HCT116 (cell line): ENCODE measurements at regions not wholly inside any gene's neighbourhood (a gene's known extent, or its start where the extent isn't known, plus 50 kb on each side); places are given as distances from the start of the nearest gene placed in this dataset.
"Not testable (repeated sequence)": the region's sequence is repeated elsewhere in the genome, so short reads cannot be mapped to it uniquely, and the experiment has no call there.

Experiments
- ATAC-seq: fragments of 200-7000 bp; cut with Tn5 transposase; 2 replicates; pipeline ENCODE4 v1.9.1; 2020; ENCODE audit warnings: mild to moderate bottlenecking, moderate library complexity
- BruUV-seq: library from RNA; stranded (reverse); fragments of 400-500 nt; replicated peaks from 2 replicates; lab custom pipeline; 2021; lab: Mats Ljungman, UMichigan
- CTCF ChIA-PET: fragments of 300-600 bp; sonication (Branson Sonifier 250); formaldehyde crosslinking; loops from one replicate; lab custom pipeline; 2021; ENCODE audit warnings: antibody characterized with exemption; lab: Charles Lee
- POLR2A ChIA-PET: fragments of 300-600, 350-600 bp; sonication (Branson Sonifier 250); formaldehyde crosslinking; loops from one replicate; lab custom pipeline; 2021; ENCODE audit warnings: antibody characterized with exemption; lab: Charles Lee
- RAD21 ChIA-PET, 2 experiments: fragments of 300-600 bp; sonication (Branson Sonifier 250); formaldehyde crosslinking; loops; one replicate each; lab custom pipeline; 2023; ENCODE audit warnings: low total read pairs in 2 of 2; ENCODE audit not compliant: uncharacterized antibody in 2 of 2, unreplicated experiment in 2 of 2, low non-redundant PET in 1 of 2; lab: Charles Lee
- DNase-seq: peaks from one replicate; pipeline ENCODE4 v3.0.0-alpha.2; 2010; ENCODE audit warnings: low read depth, low spot score
- H2AFZ ChIP-seq: fragments of 200-600 bp; shearing (Covaris generic), sonication (generic); 2 replicates; pipeline ENCODE4 v1.6.1; 2017; ENCODE audit warnings: low read depth, mixed run types, mixed read lengths, antibody characterized with exemption, low read length; ENCODE audit not compliant: poor library complexity, severe bottlenecking
- H3K27ac ChIP-seq: 2 replicates; pipeline ENCODE4 v1.5.1; 2012; ENCODE audit warnings: low read depth, low read length
- H3K27me3 ChIP-seq: fragments of 200-600 bp; sonication (generic); 2 replicates; pipeline ENCODE4 v1.6.1; 2016; ENCODE audit warnings: mixed run types, low read length, mixed read lengths; ENCODE audit not compliant: insufficient read depth
- H3K36me3 ChIP-seq, 2 experiments: fragments of 200-500 bp in 1 of 2; fragments of 200-600 bp in 1 of 2; sonication (Bioruptor generic) in 1 of 2; sonication (generic) in 1 of 2; 2 replicates each; pipeline versions ENCODE4 v1.5.1 to v1.6.1; 2014 to 2016; ENCODE audit warnings: low read length in 2 of 2, inconsistent platforms in 1 of 2, mixed read lengths in 1 of 2, mixed run types in 1 of 2; ENCODE audit not compliant: insufficient read depth in 2 of 2, control insufficient read depth in 1 of 2
- H3K4me1 ChIP-seq, 2 experiments: fragments of 200-600 bp in 1 of 2; sonication (generic) in 1 of 2; 2 replicates each; pipeline versions ENCODE4 v1.5.1 to v1.6.1; 2012 to 2017; ENCODE audit warnings: low read length in 2 of 2, inconsistent platforms in 1 of 2, mild to moderate bottlenecking in 1 of 2, mixed read lengths in 1 of 2, mixed run types in 1 of 2, moderate library complexity in 1 of 2; ENCODE audit not compliant: insufficient read depth in 2 of 2, control insufficient read depth in 1 of 2
- H3K4me2 ChIP-seq: fragments of 200-600 bp; sonication (generic); 2 replicates; pipeline ENCODE4 v1.6.1; 2017; ENCODE audit warnings: mixed run types, low read length, mixed read lengths
- H3K4me3 ChIP-seq, 2 experiments: fragments of 200-600 bp in 1 of 2; sonication (generic) in 1 of 2; replicated peaks in 1 of 2; 2 replicates each; pipeline ENCODE4 v1.5.1; 2011 to 2016; ENCODE audit warnings: low read length in 2 of 2, control low read depth in 1 of 2, low read depth in 1 of 2, mild to moderate bottlenecking in 1 of 2, mixed read lengths in 1 of 2, mixed run types in 1 of 2
- H3K79me2 ChIP-seq: fragments of 200-600 bp; sonication (generic); 2 replicates; pipeline ENCODE4 v1.6.1; 2017; ENCODE audit warnings: mild to moderate bottlenecking, mixed run types, low read length, moderate library complexity, mixed read lengths; ENCODE audit not compliant: insufficient read depth
- H3K9ac ChIP-seq: fragments of 200-600 bp; sonication (generic); 2 replicates; pipeline ENCODE4 v1.6.1; 2016; ENCODE audit warnings: low read length, mixed read lengths
- H3K9me2 ChIP-seq: fragments of 200-600 bp; sonication (generic), shearing (Covaris generic); 2 replicates; pipeline ENCODE4 v1.6.1; 2017; ENCODE audit warnings: mixed run types, mild to moderate bottlenecking, moderate library complexity; ENCODE audit not compliant: insufficient read depth
- H3K9me3 ChIP-seq, 2 experiments: fragments of 200-500 bp in 1 of 2; fragments of 200-600 bp in 1 of 2; sonication (Bioruptor generic) in 1 of 2; sonication (generic) in 1 of 2; 2 replicates each; pipeline ENCODE4 v1.6.1; 2014 to 2017; ENCODE audit warnings: low read length in 2 of 2, mixed read lengths in 2 of 2, inconsistent platforms in 1 of 2, low read depth in 1 of 2, mild to moderate bottlenecking in 1 of 2, mixed run types in 1 of 2, moderate library complexity in 1 of 2; ENCODE audit not compliant: control insufficient read depth in 1 of 2, insufficient read depth in 1 of 2
- H4K20me1 ChIP-seq: fragments of 200-600 bp; sonication (generic), shearing (Covaris generic); 2 replicates; pipeline ENCODE4 v1.6.1; 2017; ENCODE audit warnings: mixed run types, mild to moderate bottlenecking, moderate library complexity; ENCODE audit not compliant: insufficient read depth
- EZH2phosphoT487 ChIP-seq: fragments of 200-600 bp; IDR thresholded peaks from 2 replicates; pipeline ENCODE4 v1.6.1; 2018; ENCODE audit warnings: antibody characterized with exemption, borderline replicate concordance
- POLR2A ChIP-seq: IDR thresholded peaks from 2 replicates; pipeline ENCODE4 v1.7.0; 2011; ENCODE audit warnings: borderline replicate concordance; ENCODE audit not compliant: insufficient read depth, insufficient read length; ENCODE audit errors: extremely low read depth
- POLR2AphosphoS5 ChIP-seq: IDR thresholded peaks from 2 replicates; pipeline ENCODE4 v1.6.1; 2011; ENCODE audit warnings: mild to moderate bottlenecking, low read depth, low read length, moderate library complexity
- RAD21 ChIP-seq: IDR thresholded peaks from 2 replicates; pipeline ENCODE4 v1.6.1; 2012; ENCODE audit warnings: low read depth, mild to moderate bottlenecking
- SRF ChIP-seq: IDR thresholded peaks from 2 replicates; pipeline ENCODE4 v1.6.1; 2012; ENCODE audit warnings: low read depth
- TCF7L2 ChIP-seq: IDR thresholded peaks from 2 replicates; pipeline ENCODE4 v1.7.0; 2011; ENCODE audit warnings: borderline replicate concordance, inconsistent platforms; ENCODE audit not compliant: insufficient read depth, insufficient read length; ENCODE audit errors: extremely low read depth
- intact Hi-C: fragments of 100-400 bp; cut with micrococcal nuclease; formaldehyde crosslinking; loops from 2 replicates; pipeline ENCODE4 v1.10.0; 2022
- TF ChIP-seq, protein P1 (sequence below): IDR thresholded peaks from 2 replicates; pipeline ENCODE4 v1.6.1; 2011; ENCODE audit warnings: mild to moderate bottlenecking, low read length, moderate library complexity; ENCODE audit not compliant: insufficient replicate concordance; ENCODE audit errors: extremely low read depth

DNA sequence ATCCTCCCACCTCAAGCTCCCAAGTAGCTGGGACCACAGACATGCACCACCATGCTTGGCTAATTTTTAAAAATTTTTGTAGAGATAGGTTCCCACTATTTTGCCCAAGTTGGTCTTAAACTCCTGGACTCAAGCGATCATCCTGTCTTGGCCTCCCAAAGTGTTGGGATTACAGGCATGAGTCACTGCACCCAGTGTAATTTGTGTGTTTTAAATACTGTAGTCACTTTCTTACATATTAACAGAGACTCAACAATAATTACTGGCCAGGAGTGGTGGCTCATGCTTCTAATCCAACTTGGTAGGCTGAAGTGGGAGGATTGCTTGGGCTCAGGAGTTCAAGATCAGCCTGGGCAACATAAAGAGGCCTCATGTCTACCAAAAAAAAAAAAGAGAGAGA lies 293.0 kb downstream of the RDH14 start:
- Histone ChIP-seq H4K20me1 (no peaks in the 10 kb centered on the region), H3K36me3 (no peaks in the 10 kb centered on the region), H3K4me2 (no peak overlapping the region), H3K27ac (no peak overlapping the region), H3K4me3 (no peak overlapping the region), H3K4me1 (no peaks in the 10 kb centered on the region), H3K9me3 (no peaks in the 10 kb centered on the region), H3K27me3 (no peaks in the 10 kb centered on the region), H2AFZ (no peak overlapping the region), H3K9ac (no peak overlapping the region), H3K9me2 (no peaks in the 10 kb centered on the region), H3K79me2 (no peaks in the 10 kb centered on the region)
- TF ChIP-seq EZH2phosphoT487 (no peak), RAD21 (no peak), TCF7L2 (no peak), POLR2AphosphoS5 (no peak), POLR2A (no peak), SRF (no peak)
- TF ChIP-seq, protein P1, sequence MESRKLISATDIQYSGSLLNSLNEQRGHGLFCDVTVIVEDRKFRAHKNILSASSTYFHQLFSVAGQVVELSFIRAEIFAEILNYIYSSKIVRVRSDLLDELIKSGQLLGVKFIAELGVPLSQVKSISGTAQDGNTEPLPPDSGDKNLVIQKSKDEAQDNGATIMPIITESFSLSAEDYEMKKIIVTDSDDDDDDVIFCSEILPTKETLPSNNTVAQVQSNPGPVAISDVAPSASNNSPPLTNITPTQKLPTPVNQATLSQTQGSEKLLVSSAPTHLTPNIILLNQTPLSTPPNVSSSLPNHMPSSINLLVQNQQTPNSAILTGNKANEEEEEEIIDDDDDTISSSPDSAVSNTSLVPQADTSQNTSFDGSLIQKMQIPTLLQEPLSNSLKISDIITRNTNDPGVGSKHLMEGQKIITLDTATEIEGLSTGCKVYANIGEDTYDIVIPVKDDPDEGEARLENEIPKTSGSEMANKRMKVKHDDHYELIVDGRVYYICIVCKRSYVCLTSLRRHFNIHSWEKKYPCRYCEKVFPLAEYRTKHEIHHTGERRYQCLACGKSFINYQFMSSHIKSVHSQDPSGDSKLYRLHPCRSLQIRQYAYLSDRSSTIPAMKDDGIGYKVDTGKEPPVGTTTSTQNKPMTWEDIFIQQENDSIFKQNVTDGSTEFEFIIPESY = no peak
- intact Hi-C loops = no loop called here
- DNase-seq (no peak), ATAC-seq (no peak)
- CTCF ChIA-PET = no interaction called here
- BruUV-seq = no TSS peak
- POLR2A ChIA-PET = no interaction called here
- RAD21 ChIA-PET = no interaction called here

- H2AFZ ChIP-seq, H3K9ac ChIP-seq, H3K79me2 ChIP-seq, H3K9me2 ChIP-seq, H3K27me3 ChIP-seq, RAD21 ChIA-PET, CTCF ChIA-PET, ATAC-seq, H3K36me3 ChIP-seq, intact Hi-C loops, H3K9me3 ChIP-seq, H3K27ac ChIP-seq, H3K4me1 ChIP-seq, DNase-seq, H3K4me2 ChIP-seq, H3K4me3 ChIP-seq, H4K20me1 ChIP-seq, BruUV-seq, POLR2A ChIA-PET: not testable (repeated sequence)
Observed at GRCh38 chr2:18266699-18267098, 293.8 kb downstream of the RDH14 start.
